ENCODE measurements at regions not wholly inside any gene's neighbourhood (a gene's known extent, or its start where the extent isn't known, plus 50 kb on each side); places are given as distances from the start of the nearest gene placed in this dataset.
A peak's percentile ranks its signal among the peaks of the same experiment; 100 is the strongest.

DNA sequence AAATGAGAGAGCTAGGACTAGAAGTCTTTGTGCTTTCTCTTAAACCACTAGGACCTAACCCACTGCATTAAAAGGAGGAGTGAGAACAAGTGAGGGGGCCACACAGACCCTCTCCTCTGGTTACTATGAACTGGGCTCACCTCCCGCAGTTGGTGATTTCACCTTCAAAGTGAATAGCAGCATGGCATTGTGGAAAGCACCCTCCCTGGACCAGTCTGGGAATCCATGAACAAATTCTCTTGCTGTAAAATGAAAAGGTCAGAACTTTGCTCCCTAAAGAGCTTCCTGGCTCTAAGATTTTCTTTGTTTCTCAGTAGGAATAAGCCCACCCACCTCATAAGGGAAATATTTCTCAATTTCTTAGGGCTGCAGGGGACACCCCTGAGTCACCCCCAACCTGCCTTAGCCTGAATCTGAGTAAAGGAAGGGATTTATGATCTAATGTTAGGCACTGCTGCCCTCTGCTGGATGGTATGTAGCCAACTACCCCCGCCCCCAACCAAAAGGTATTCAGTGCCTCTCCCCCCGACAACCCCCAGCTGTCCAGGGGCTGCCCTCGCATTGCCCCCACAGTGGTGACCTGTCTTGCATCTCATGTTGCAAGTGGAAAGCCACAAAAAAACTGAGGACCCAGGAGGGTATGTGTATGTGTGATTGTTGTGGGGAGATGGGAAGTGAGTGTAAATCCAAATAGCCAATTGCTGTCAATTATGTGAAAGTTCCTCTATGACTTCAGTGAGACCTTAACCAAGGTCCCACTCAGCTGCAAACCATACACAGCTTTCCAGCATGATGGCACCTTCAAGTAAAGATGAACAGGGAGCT lies 230.9 kb upstream of the SLC14A2 start:
- Mint-ChIP-seq H3K4me3 (no peak overlapping the region), H3K9me3 (ENCODE audit: insufficient read depth) (no peaks in the 10 kb centered on the region), H3K4me1 (ENCODE audit: low read depth) (peaks cover 3% of the 10 kb centered on the region), H3K27me3 (ENCODE audit: low read depth) (peaks cover 18% of the 10 kb centered on the region), H3K36me3 (ENCODE audit: low read depth) (no peaks in the 10 kb centered on the region), H3K27ac (no peak overlapping the region)
- DNase-seq (peak; percentile 62), ATAC-seq (peak; percentile 69)
- ChIA-PET POLR2A (no interaction called here), CTCF (interaction anchor here (0.6 to 2.2 kb wide), 10 partner anchors 12 to 1815 kb away, joined by 3 to 8 read pairs (median 4); no protein-coding TSS in a partner anchor)

DNA sequence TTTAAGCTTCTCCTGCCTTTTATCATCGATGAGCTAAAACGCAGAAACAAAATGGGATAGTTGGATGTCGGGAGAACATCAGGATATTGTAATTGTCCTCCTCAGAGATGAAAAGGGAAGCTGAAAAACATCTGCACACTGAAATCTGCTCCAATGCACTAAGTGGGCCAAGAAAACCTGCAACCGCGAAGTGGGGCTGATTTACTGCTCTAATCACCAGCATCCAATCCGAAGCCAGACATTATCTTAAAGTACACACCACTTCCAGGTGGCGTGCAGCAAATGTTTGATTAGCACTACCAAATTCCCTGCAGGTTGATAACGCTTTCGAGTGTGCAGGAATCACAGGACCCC lies 230.3 kb upstream of the SLC14A2 start:
- DNase-seq (no peak), ATAC-seq (no peak)
- ChIA-PET CTCF (interaction anchor here (0.6 to 2.2 kb wide), 10 partner anchors 11 to 1815 kb away, joined by 3 to 8 read pairs (median 4); no protein-coding TSS in a partner anchor), POLR2A (no interaction called here)
- no peaks in the 10 kb centered on the region for H3K9me3 Mint-ChIP-seq (ENCODE audit: insufficient read depth)
- H3K4me3 Mint-ChIP-seq: no peak overlapping the region
- H3K36me3 Mint-ChIP-seq (ENCODE audit: low read depth): no peaks in the 10 kb centered on the region
- no peak overlapping the region for H3K27ac Mint-ChIP-seq
- H3K4me1 Mint-ChIP-seq (ENCODE audit: low read depth): peaks cover 3% of the 10 kb centered on the region
- H3K27me3 Mint-ChIP-seq (ENCODE audit: low read depth): peaks cover 17% of the 10 kb centered on the region

DNA sequence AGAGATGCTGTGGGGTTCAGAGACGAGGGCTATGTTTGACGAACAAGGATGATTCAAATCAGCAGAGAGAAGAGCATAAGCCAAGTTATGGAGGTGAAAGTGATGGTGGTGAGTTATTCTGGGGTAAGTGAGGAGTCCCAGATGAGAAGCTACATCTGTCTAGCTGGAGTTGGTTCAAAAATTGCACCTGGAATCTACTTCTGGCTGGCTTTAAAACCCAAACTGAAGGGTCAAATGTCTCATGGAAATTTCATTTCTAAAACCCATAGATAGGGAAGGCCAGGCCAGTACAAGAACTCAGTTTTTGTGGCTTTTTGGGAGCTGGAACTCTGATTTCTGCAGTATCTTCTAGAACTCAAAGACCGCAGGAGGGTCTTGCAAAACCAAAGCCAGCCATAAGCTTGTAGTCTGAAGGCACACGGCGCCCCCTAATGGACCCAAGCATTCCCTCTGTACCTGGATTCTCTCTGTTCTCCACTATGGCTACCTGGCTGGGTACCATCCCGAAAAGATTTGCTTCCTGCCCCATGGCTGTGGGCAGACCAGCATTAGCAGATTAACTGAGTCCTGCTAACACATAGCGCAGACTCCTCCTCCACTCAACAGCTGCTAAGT lies 229.1 kb upstream of the SLC14A2 start:
- DNase-seq (no peak), ATAC-seq (no peak)
- ChIA-PET POLR2A (no interaction called here), CTCF (interaction anchor here (2.2 kb wide), 1 partner anchor 1256 kb away, joined by 5 read pairs; no protein-coding TSS in a partner anchor)
- H3K36me3 Mint-ChIP-seq (ENCODE audit: low read depth): no peaks in the 10 kb centered on the region
- H3K27me3 Mint-ChIP-seq (ENCODE audit: low read depth): peaks cover 17% of the 10 kb centered on the region
- peaks cover 3% of the 10 kb centered on the region for H3K4me1 Mint-ChIP-seq (ENCODE audit: low read depth)
- no peak overlapping the region for H3K27ac Mint-ChIP-seq
- H3K9me3 Mint-ChIP-seq (ENCODE audit: insufficient read depth): no peaks in the 10 kb centered on the region
- no peak overlapping the region for H3K4me3 Mint-ChIP-seq

DNA sequence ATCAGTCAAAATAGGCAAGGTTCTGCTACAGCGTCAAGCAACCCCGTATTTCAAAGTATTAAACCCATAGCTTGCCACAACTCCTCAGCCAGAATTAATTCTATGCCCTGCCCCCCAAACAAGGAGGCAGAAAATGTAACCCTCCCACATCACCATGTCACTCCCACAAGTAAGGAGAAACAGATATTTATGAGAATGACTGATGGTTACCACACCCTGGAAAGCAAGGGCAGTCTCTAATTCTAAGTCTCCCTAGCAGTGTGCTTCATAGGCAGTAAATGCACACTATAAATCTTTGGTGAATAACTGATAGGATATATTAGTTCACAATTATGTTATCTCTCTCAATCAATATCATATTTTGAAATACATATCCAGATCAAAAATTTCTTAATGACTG lies 228.0 kb upstream of the SLC14A2 start:
- no peak overlapping the region for H3K4me3 Mint-ChIP-seq
- no peak for ATAC-seq
- H3K27me3 Mint-ChIP-seq (ENCODE audit: low read depth): peaks cover 19% of the 10 kb centered on the region
- CTCF ChIA-PET: no interaction called here
- POLR2A ChIA-PET: no interaction called here
- no peaks in the 10 kb centered on the region for H3K9me3 Mint-ChIP-seq (ENCODE audit: insufficient read depth)
- H3K36me3 Mint-ChIP-seq (ENCODE audit: low read depth): no peaks in the 10 kb centered on the region
- H3K27ac Mint-ChIP-seq: no peak overlapping the region
- H3K4me1 Mint-ChIP-seq (ENCODE audit: low read depth): no peaks in the 10 kb centered on the region
- DNase-seq: no peak

DNA sequence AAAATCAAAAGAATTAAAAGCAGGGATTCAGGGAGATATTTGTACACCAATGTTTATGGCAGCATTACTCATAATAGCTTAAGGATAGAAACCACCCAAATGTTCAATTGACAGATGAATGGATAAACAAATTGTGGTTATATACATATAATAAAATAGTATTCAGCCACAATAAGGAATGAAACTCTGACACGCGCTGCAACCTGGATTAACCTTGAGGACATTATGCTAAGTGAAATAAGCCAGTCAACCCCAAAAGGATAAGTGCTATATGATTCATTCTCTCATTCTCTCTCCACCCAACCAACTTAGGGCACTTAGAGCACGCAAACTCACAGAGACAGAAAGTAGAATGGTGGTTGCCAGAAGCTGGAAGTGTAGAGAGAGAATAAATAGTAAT lies 216.8 kb upstream of the SLC14A2 start:
- H3K4me3 Mint-ChIP-seq: no peak overlapping the region
- POLR2A ChIA-PET: no interaction called here
- no peak overlapping the region for H3K27ac Mint-ChIP-seq
- no peaks in the 10 kb centered on the region for H3K36me3 Mint-ChIP-seq (ENCODE audit: low read depth)
- H3K4me1 Mint-ChIP-seq (ENCODE audit: low read depth): no peaks in the 10 kb centered on the region
- peaks cover 15% of the 10 kb centered on the region for H3K27me3 Mint-ChIP-seq (ENCODE audit: low read depth)
- DNase-seq (no peak), ATAC-seq (no peak)
- no peaks in the 10 kb centered on the region for H3K9me3 Mint-ChIP-seq (ENCODE audit: insufficient read depth)
- CTCF ChIA-PET: no interaction called here

DNA sequence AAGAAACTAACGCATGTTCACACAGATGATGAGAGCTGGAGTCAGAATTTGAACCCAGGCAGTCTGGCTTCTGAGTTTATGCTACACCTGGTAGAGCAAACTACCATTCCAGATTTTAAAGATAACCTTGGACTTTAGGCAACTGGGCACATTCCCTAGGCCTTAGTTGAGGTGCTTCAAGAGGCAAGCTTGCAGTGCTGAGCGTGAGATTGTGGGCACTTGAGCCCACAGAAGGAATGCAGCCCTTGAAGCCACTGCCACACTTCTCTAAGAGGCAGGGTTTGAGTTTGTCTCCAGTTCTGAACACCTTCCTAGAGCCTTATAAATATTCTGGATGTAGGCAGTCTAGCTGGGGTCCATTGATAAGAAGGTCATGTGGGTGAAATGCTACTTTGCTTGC lies 216.1 kb upstream of the SLC14A2 start:
- Mint-ChIP-seq H3K27ac (no peak overlapping the region), H3K9me3 (ENCODE audit: insufficient read depth) (no peaks in the 10 kb centered on the region), H3K4me3 (no peak overlapping the region), H3K36me3 (ENCODE audit: low read depth) (no peaks in the 10 kb centered on the region), H3K27me3 (ENCODE audit: low read depth) (peaks cover 15% of the 10 kb centered on the region), H3K4me1 (ENCODE audit: low read depth) (no peaks in the 10 kb centered on the region)
- no peak for DNase-seq
- POLR2A ChIA-PET: no interaction called here
- CTCF ChIA-PET: no interaction called here
- no peak for ATAC-seq

DNA sequence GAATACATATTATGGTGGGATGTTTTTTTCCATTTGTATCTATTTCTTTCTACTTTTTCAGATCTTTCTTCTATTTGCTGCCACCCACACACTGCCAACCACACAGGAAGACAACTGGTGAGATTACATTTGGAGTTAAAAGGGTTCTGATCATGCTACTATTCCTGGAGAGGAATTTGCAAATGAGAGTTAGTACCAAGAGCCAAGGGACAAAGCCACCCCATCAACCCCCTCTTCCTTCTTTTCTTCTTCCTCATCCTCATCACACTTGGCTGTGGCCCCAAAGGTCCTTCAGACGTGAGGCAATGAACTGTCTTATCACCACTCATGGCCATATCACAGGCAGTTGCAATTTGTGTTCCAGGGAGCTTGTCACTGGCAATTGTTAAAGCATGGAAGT lies 215.6 kb upstream of the SLC14A2 start:
- Mint-ChIP-seq H3K27ac (no peak overlapping the region), H3K4me3 (no peak overlapping the region), H3K36me3 (ENCODE audit: low read depth) (no peaks in the 10 kb centered on the region), H3K27me3 (ENCODE audit: low read depth) (peaks cover 14% of the 10 kb centered on the region), H3K4me1 (ENCODE audit: low read depth) (no peaks in the 10 kb centered on the region), H3K9me3 (ENCODE audit: insufficient read depth) (no peaks in the 10 kb centered on the region)
- no peak for DNase-seq
- ATAC-seq: no peak
- POLR2A ChIA-PET: no interaction called here
- CTCF ChIA-PET: no interaction called here

DNA sequence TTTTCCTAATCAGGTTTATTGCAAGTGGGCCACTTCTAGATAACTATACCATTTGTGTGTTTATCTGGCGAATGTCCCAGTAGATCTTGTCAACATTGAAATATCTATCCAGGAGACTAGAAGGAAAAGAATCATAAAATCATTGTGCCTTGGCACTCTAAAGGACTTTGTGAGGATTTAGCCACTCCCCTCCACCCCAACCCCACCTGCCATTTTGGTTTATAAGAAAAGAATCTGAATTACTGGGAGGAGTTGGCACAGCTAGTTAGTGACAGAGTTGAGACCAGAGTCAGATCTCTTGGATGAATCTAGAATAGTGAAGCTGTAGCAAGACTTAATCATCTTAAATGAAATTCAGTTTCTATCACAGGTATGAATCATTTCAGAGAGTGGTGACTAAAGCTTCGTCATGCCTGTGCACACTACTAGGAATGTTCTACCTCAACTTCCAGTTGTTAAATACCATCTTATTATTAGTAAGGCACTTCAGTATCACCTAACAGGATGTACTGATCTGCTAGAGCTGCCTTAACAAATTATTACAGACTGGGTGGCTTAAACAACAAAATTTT lies 212.7 kb upstream of the SLC14A2 start:
- Mint-ChIP-seq H3K36me3 (ENCODE audit: low read depth) (no peaks in the 10 kb centered on the region), H3K27me3 (ENCODE audit: low read depth) (no peaks in the 10 kb centered on the region), H3K9me3 (ENCODE audit: insufficient read depth) (no peaks in the 10 kb centered on the region), H3K4me1 (ENCODE audit: low read depth) (no peaks in the 10 kb centered on the region), H3K4me3 (no peak overlapping the region), H3K27ac (no peak overlapping the region)
- ChIA-PET POLR2A (no interaction called here), CTCF (no interaction called here)
- ATAC-seq: no peak
- DNase-seq: no peak

DNA sequence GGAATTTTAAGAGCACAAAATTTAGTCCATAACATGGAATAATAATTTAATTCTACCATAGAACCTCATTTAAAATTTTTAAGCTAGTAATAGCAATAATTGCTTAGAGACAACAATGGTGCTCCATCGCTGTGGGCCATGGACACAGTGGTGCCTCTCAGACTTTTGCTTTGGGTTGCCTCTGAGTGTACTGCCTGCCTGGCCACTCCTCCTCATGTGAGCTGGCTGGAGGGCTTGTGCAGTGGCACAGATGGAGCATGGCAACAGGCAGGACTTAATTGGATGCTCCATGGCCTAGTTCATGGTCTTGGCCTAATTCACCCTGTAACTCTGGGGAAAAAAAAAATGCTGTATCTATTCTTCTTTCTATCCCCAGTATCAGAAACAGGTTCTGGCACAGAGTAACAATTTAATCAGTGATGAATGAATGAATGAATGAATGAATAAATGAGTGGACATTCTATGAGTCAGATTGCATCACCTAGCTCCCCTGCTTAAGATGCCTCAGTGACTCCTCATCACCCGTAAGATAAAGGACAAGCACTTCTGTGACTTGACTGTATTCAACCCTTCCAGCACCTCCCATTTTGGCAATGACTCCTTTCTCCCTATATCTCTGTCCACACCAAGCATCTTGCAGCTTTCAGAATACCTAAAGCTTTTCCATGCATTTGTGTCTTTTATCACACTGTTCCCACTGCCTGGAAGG lies 211.8 kb upstream of the SLC14A2 start:
- ATAC-seq (no peak), DNase-seq (no peak)
- H3K36me3 Mint-ChIP-seq (ENCODE audit: low read depth): no peaks in the 10 kb centered on the region
- no peaks in the 10 kb centered on the region for H3K4me1 Mint-ChIP-seq (ENCODE audit: low read depth)
- no peaks in the 10 kb centered on the region for H3K27me3 Mint-ChIP-seq (ENCODE audit: low read depth)
- ChIA-PET CTCF (no interaction called here), POLR2A (no interaction called here)
- no peak overlapping the region for H3K27ac Mint-ChIP-seq
- H3K9me3 Mint-ChIP-seq (ENCODE audit: insufficient read depth): no peaks in the 10 kb centered on the region
- no peak overlapping the region for H3K4me3 Mint-ChIP-seq

DNA sequence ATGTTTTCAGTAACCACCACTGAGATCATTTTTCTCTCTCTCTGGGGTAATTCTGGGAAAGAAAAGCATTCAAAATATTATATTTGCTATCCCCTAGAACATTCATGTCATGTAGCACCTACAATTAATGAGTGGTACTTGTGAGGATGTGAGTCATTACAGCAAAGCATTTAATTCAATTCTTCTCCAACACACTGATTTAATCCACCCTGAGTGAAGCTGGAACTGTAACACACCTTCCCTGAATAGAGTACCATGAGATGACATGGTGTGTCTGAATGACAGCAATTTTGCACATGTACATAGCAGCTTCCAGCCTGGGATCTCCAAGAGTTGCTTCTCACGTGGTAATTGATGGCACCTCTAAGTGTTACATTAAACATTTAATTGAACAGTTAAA lies 207.1 kb upstream of the SLC14A2 start:
- H3K9me3 Mint-ChIP-seq (ENCODE audit: insufficient read depth): no peaks in the 10 kb centered on the region
- ATAC-seq (no peak), DNase-seq (no peak)
- no peak overlapping the region for H3K27ac Mint-ChIP-seq
- no peaks in the 10 kb centered on the region for H3K36me3 Mint-ChIP-seq (ENCODE audit: low read depth)
- ChIA-PET POLR2A (no interaction called here), CTCF (no interaction called here)
- H3K27me3 Mint-ChIP-seq (ENCODE audit: low read depth): no peaks in the 10 kb centered on the region
- H3K4me3 Mint-ChIP-seq: no peak overlapping the region
- H3K4me1 Mint-ChIP-seq (ENCODE audit: low read depth): no peaks in the 10 kb centered on the region

DNA sequence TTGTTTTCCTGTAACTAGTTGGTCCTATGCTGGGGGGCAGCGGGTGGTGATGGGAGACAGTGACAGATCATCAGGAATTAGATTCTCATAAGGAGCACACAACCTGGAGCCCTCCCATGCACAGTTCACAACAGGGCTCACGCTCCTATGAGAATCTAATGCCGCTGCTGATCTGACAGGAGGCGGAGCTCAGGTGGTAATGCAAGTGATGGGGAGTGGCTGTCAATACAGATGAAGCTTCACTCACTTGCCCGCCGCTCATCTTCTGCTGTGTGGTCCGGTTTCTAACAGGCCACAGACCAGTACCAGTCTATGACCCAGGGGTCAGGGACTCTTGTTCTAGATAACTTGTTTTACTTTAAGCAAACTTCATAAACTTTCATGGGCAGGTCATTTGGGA lies 205.3 kb upstream of the SLC14A2 start:
- ATAC-seq: no peak
- ChIA-PET POLR2A (no interaction called here), CTCF (no interaction called here)
- DNase-seq: no peak
- Mint-ChIP-seq H3K4me1 (ENCODE audit: low read depth) (no peaks in the 10 kb centered on the region), H3K27ac (no peak overlapping the region), H3K9me3 (ENCODE audit: insufficient read depth) (no peaks in the 10 kb centered on the region), H3K4me3 (no peak overlapping the region), H3K27me3 (ENCODE audit: low read depth) (no peaks in the 10 kb centered on the region), H3K36me3 (ENCODE audit: low read depth) (no peaks in the 10 kb centered on the region)

DNA sequence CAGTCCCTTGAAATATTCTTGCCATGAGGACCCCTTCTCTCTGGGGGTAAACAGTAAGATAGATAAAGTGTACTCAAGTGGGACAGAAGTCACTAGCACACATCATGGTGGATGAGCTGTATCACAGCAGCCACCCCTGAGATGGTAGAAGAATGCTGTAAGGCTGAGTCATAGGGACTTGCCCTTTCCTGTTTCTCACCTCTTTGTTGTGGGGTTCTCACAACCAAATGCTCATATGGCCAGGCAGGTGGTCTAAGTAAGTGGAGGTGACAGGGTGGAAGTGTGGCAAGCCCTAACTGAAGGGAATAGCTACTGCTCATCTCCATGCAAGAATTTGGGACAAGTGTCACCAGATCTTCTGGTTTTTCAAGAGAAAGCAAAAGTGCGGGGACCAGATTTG lies 202.7 kb upstream of the SLC14A2 start:
- no peaks in the 10 kb centered on the region for H3K36me3 Mint-ChIP-seq (ENCODE audit: low read depth)
- POLR2A ChIA-PET: no interaction called here

More for the DNA sequence above, 202.7 kb upstream of the SLC14A2 start:
- ATAC-seq (no peak), DNase-seq (no peak)
- Mint-ChIP-seq H3K27me3 (ENCODE audit: low read depth) (peaks cover 2% of the 10 kb centered on the region), H3K4me3 (no peak overlapping the region), H3K27ac (no peak overlapping the region), H3K9me3 (ENCODE audit: insufficient read depth) (no peaks in the 10 kb centered on the region), H3K4me1 (ENCODE audit: low read depth) (no peaks in the 10 kb centered on the region)
- CTCF ChIA-PET: no interaction called here

Data from activated CD8-positive, alpha-beta T cell treated with anti-CD3 and anti-CD28 coated beads, Interleukin-2, amount 10 ng/mL, durations not matched to agents 7 days and 5 days (primary cell).